ENCODE measurements at regions not wholly inside any gene's neighbourhood (a gene's known extent, or its start where the extent isn't known, plus 50 kb on each side); places are given as distances from the start of the nearest gene placed in this dataset.

GRCh38 chr3:77772459-77772858 is 732.6 kb downstream of the ROBO2 start:
- no peak for DNase-seq (ENCODE audit: extremely low read depth, low read depth)
- TF ChIP-seq CTCF (IDR thresholded peaks at IDR 0.05; ENCODE audit: low read depth, low read length), result no peak

GRCh38 chr3:77773084-77773483 is 733.2 kb downstream of the ROBO2 start:
- TF ChIP-seq CTCF (IDR thresholded peaks at IDR 0.05; ENCODE audit: low read depth, low read length), result no peak
- no peak for DNase-seq (ENCODE audit: extremely low read depth, low read depth)

GRCh38 chr3:77780278-77780996 is 740.5 kb downstream of the ROBO2 start:
- TF ChIP-seq CTCF (IDR thresholded peaks at IDR 0.05; ENCODE audit: low read depth, low read length), result no peak
- DNase-seq (ENCODE audit: extremely low read depth, low read depth), result no peak

- no peak for TF ChIP-seq CTCF (IDR thresholded peaks at IDR 0.05; ENCODE audit: low read depth, low read length)
- no peak for DNase-seq (ENCODE audit: extremely low read depth, low read depth)
These were observed 746.3 kb downstream of the ROBO2 start for GRCh38 chr3:77786216-77786615.

GRCh38 chr3:77795013-77795412 is 755.1 kb downstream of the ROBO2 start:
- DNase-seq (ENCODE audit: extremely low read depth, low read depth), result no peak
- no peak for TF ChIP-seq CTCF (IDR thresholded peaks at IDR 0.05; ENCODE audit: low read depth, low read length)

GRCh38 chr3:77799278-77799677 is 759.4 kb downstream of the ROBO2 start:
- DNase-seq (ENCODE audit: extremely low read depth, low read depth), result no peak
- no peak for TF ChIP-seq CTCF (IDR thresholded peaks at IDR 0.05; ENCODE audit: low read depth, low read length)

GRCh38 chr3:77800893-77801292 is 761.0 kb downstream of the ROBO2 start:
- no peak for TF ChIP-seq CTCF (IDR thresholded peaks at IDR 0.05; ENCODE audit: low read depth, low read length)
- no peak for DNase-seq (ENCODE audit: extremely low read depth, low read depth)
